Astrocyte of the spinal cord (primary cell): ENCODE measurements at regions not wholly inside any gene's neighbourhood (a gene's known extent, or its start where the extent isn't known, plus 50 kb on each side); places are given as distances from the start of the nearest gene placed in this dataset.

Experiments used
- DNase-seq: peaks from one replicate; pipeline ENCODE4 v3.0.0; 2011; ENCODE audit warnings: low read depth, low spot score
- H3K4me3 ChIP-seq: 2 replicates; pipeline ENCODE4 v1.5.1; 2011; ENCODE audit warnings: low read depth, mild to moderate bottlenecking, low read length, moderate library complexity
- CTCF ChIP-seq: IDR thresholded peaks from 2 replicates; pipeline ENCODE4 v1.5.1; 2012; ENCODE audit warnings: low read depth, mild to moderate bottlenecking, low read length, inconsistent platforms
- in situ Hi-C: cut with HindIII; loops from 2 replicates; pipeline ENCODE4 v1.10.0; 2017; ENCODE audit warnings: low sequenced_read_pairs

- TF ChIP-seq CTCF = no peak
- no peak for DNase-seq
- no peak overlapping the region for H3K4me3 ChIP-seq
- in situ Hi-C loops = no loop called here
Observed at GRCh38 chr4:132592850-132593249, 556.2 kb upstream of the PCDH10 start.

- DNase-seq = peak; percentile 16
- TF ChIP-seq CTCF = no peak
- no peak overlapping the region for H3K4me3 ChIP-seq
- in situ Hi-C loops = no loop called here
Observed at GRCh38 chr4:132593717-132594400, 555.2 kb upstream of the PCDH10 start.

- DNase-seq = no peak
- in situ Hi-C loops = no loop called here
- H3K4me3 ChIP-seq = no peak overlapping the region
- TF ChIP-seq CTCF = no peak
Observed at GRCh38 chr4:132596186-132596585, 552.9 kb upstream of the PCDH10 start.

- in situ Hi-C loops = no loop called here
- no peak overlapping the region for H3K4me3 ChIP-seq
- DNase-seq = no peak
- no peak for TF ChIP-seq CTCF
Observed at GRCh38 chr4:132605551-132605950, 543.5 kb upstream of the PCDH10 start.

- in situ Hi-C loops = no loop called here
- peak; percentile 20 for DNase-seq
- peak; percentile 38 for TF ChIP-seq CTCF
- H3K4me3 ChIP-seq = no peak overlapping the region
Observed at GRCh38 chr4:132614682-132615081, 534.4 kb upstream of the PCDH10 start.

GRCh38 chr4:132619968-132620367, 529.1 kb upstream of the PCDH10 start:
- no peak for TF ChIP-seq CTCF
- DNase-seq = no peak
- in situ Hi-C loops = no loop called here
- H3K4me3 ChIP-seq = no peak overlapping the region
